ENCODE measurements at regions not wholly inside any gene's neighbourhood (a gene's known extent, or its start where the extent isn't known, plus 50 kb on each side); places are given as distances from the start of the nearest gene placed in this dataset.

DNA sequence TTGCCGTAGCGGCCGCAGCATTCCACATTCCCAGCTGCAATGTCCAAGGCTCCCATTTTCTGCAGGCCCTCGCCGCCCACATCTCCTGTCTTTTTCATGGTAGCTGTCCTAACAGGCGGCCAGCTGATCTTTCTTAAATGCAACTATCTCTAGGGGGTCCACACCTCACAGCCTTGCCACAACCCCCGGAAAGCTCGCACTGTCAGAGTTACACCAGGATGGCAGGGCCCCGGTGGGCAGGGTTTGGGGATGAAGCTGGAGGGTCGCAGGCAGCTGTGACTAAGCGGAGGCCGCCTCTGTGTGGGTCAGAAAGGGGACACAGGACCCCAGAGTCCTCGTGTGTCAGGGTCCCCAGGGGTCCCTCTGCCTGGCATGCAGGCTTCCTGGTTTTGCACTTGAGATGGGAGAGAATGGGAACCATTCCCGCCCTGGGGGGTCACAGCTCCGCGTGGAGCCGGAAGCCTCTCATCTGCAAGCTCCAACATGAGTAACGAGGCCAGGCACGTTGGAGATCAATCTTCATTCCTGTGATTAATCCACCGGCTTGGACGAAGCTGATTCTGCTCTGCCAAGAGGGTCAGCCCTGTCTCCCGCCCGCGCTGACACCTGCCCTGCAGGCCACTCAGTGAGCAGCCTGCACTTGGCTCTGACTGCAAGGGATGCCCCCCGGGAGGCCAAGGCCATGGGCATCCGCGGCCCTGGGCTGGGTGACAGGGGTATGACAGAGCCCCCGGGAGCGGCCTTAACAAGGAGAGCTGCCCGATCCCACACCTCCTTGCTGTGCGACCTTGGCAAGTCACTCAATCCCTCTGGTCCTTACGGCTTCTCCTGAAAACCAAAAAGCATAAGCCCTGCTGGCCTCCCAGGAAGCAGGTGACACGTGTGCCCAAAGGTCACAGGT is 97.9 kb downstream of the ADRA2C start:
- Histone ChIP-seq H3K9me3 (no peaks in the 10 kb centered on the region), H3K36me3 (ENCODE audit: low read depth, missing control alignments) (no peaks in the 10 kb centered on the region), H3K4me3 (no peak overlapping the region), H3K27me3 (no peaks in the 10 kb centered on the region), H3K27ac (no peak overlapping the region), H3K4me1 (no peaks in the 10 kb centered on the region)
- WGBS, 2 donors: 81 to 87% methylated on average over 17 to 33 of the region's 33 CpGs
- no peak for TF ChIP-seq POLR2A (IDR thresholded peaks at IDR 0.05)
- TF ChIP-seq, protein P1, sequence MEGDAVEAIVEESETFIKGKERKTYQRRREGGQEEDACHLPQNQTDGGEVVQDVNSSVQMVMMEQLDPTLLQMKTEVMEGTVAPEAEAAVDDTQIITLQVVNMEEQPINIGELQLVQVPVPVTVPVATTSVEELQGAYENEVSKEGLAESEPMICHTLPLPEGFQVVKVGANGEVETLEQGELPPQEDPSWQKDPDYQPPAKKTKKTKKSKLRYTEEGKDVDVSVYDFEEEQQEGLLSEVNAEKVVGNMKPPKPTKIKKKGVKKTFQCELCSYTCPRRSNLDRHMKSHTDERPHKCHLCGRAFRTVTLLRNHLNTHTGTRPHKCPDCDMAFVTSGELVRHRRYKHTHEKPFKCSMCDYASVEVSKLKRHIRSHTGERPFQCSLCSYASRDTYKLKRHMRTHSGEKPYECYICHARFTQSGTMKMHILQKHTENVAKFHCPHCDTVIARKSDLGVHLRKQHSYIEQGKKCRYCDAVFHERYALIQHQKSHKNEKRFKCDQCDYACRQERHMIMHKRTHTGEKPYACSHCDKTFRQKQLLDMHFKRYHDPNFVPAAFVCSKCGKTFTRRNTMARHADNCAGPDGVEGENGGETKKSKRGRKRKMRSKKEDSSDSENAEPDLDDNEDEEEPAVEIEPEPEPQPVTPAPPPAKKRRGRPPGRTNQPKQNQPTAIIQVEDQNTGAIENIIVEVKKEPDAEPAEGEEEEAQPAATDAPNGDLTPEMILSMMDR (IDR thresholded peaks at IDR 0.05): no peak
- intact Hi-C loops (cut with DNase I; ENCODE audit: low total_unique reads): no loop called here
- no peak for DNase-seq

DNA sequence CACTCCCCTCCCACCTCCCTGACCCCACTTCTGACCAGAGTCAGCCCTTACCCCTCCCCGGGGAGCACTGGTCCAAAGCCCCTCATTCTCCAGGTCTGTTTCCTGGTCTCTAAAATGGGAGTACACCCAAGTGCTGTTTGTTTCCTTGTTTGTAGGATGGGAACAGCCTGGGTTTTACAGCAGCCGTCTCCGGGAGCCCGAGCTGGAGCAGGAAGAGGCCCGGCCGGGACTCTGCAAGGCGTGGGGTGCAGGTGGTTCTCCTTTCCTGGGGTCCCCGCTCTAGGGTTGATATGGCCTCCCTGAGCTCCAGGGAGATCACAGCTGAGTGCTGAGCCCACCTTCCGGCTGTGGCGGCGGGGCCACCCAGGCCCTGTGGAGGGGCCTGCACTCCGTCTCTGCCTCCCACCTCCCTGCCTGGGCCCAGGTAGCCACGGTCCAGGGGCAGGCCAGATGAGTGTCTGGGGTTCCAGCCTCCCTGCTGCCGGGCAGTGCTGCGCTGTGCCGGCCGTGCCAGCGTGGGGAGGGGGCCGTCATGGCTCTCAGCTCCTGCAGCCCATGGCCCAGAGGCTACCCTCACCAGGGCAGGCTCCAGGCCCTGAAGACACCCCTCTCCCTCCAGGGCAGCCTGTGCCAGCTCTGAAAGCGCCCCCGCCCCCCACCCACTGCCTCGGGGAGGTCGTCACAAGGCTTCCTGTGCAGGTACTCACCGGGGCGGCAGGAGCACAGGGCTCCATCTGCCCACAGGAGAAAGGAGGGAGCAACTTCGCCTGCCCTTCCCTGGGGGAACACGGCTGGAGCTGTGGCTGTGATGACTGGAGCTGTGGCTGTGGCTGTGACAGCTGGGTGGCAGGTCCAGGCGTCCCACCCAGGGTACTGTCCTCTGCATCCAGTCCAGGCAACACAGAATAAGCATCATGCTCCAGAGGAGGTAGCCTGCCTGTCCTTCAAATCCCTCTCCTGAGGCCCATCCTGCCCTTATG is 98.8 kb downstream of the ADRA2C start:
- intact Hi-C loops (cut with DNase I; ENCODE audit: low total_unique reads): no loop called here
- DNase-seq: no peak
- no peaks in the 10 kb centered on the region for H3K4me1 ChIP-seq
- no peak overlapping the region for H3K27ac ChIP-seq
- H3K4me3 ChIP-seq: no peak overlapping the region
- TF ChIP-seq POLR2A (IDR thresholded peaks at IDR 0.05): no peak
- TF ChIP-seq, protein P1 (IDR thresholded peaks at IDR 0.05): no peak
- H3K9me3 ChIP-seq: no peaks in the 10 kb centered on the region
- H3K27me3 ChIP-seq: no peaks in the 10 kb centered on the region
- no peaks in the 10 kb centered on the region for H3K36me3 ChIP-seq (ENCODE audit: low read depth, missing control alignments)
- WGBS, 2 donors: 66 to 84% methylated on average over 11 to 28 of the region's 28 CpGs

DNA sequence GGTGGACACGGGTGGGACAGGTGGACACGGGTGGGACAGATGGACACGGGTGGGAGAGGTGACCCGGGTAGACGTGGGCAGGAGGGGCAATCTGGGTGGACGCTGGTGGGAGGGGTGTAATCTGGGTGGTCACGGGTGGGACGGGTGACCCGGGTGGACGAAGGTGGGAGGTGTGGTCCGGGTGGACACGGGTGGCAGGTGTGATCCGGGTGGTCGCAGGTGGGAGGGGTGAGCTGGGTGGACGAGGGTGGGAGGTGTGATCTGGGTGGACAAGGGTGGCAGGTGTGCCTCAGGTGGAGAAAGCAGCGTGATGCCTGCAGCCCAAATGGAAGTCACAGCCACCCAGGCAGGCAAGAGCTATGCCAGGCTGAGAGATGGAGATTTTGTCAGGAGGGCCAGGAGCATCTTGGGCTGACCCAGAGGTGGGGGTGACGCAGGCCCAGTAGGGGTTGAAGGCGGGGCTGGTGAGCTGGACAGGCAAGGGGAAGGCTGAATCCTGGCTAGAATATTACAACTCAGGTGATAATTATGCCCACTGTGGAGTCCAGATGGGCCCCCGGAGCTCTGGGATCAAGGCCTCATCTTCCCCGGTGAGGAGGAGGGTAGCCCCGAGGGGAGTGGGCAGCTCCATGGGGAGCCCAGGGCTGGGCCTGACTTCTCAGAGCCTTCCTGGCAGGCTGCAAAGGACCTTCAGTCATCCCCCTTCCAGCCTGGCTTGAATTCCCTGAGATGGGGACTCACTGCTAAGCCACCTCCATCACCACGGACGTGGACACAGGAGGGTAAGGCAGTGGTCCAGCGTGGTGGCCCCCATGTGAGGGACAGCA is 100.0 kb downstream of the ADRA2C start:
- H3K4me3 ChIP-seq: no peak overlapping the region
- no peak for TF ChIP-seq POLR2A (IDR thresholded peaks at IDR 0.05)
- TF ChIP-seq, protein P1 (IDR thresholded peaks at IDR 0.05): no peak
- H3K27me3 ChIP-seq: no peaks in the 10 kb centered on the region
- H3K36me3 ChIP-seq (ENCODE audit: low read depth, missing control alignments): no peaks in the 10 kb centered on the region
- no peak for DNase-seq
- H3K4me1 ChIP-seq: no peaks in the 10 kb centered on the region
- no peaks in the 10 kb centered on the region for H3K9me3 ChIP-seq
- WGBS, 2 donors: 92% methylated on average over 21 to 24 of the region's 24 CpGs
- intact Hi-C loops (cut with DNase I; ENCODE audit: low total_unique reads): no loop called here
- no peak overlapping the region for H3K27ac ChIP-seq

DNA sequence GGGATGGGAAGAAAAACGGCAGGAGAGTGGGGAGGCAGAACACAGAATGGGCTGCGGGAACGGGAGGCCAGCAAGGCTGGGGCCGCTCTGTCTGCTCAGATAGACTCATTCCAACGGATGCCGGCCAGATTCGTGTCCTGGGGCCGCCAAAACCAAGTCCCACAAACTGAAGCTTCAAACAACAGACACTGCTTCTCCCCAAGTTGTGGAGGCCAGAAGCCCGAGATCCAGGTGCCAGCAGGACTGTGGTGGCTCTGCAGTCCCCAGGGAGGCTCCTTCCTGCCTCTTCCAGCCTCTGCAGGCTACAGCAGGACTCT is 100.6 kb downstream of the ADRA2C start:
- 82 to 98% methylated on average over 7 to 9 of the region's 9 CpGs for WGBS, 2 donors
- H3K27me3 ChIP-seq: no peaks in the 10 kb centered on the region
- no peaks in the 10 kb centered on the region for H3K4me1 ChIP-seq
- no peaks in the 10 kb centered on the region for H3K36me3 ChIP-seq (ENCODE audit: low read depth, missing control alignments)
- H3K9me3 ChIP-seq: no peaks in the 10 kb centered on the region
- H3K4me3 ChIP-seq: no peak overlapping the region
- DNase-seq: no peak
- no peak overlapping the region for H3K27ac ChIP-seq
- TF ChIP-seq POLR2A (IDR thresholded peaks at IDR 0.05): no peak
- TF ChIP-seq, protein P1 (IDR thresholded peaks at IDR 0.05): no peak
- intact Hi-C loops (cut with DNase I; ENCODE audit: low total_unique reads): no loop called here
